GM12892 (cell line): ENCODE measurements at regions not wholly inside any gene's neighbourhood (a gene's known extent, or its start where the extent isn't known, plus 50 kb on each side); places are given as distances from the start of the nearest gene placed in this dataset.

Experiments used
- POLR2A ChIP-seq: IDR thresholded peaks from 2 replicates; pipeline ENCODE4 v1.6.1; 2011; ENCODE audit warnings: low read depth, low read length, control low read depth
- POLR2AphosphoS5 ChIP-seq: IDR thresholded peaks from 2 replicates; pipeline ENCODE4 v1.6.1; 2011; ENCODE audit warnings: low read depth, low read length, control low read depth
- TAF1 ChIP-seq: IDR thresholded peaks from 2 replicates; pipeline ENCODE4 v1.6.1; 2011; ENCODE audit warnings: low read depth, mild to moderate bottlenecking, control low read depth, low read length, borderline replicate concordance

- TF ChIP-seq POLR2A (no peak), POLR2AphosphoS5 (no peak), TAF1 (no peak)
Observed at GRCh38 chr16:88290850-88291830, 91.6 kb upstream of the ZNF469 start.
